GM18867 (cell line): ENCODE measurements at regions not wholly inside any gene's neighbourhood (a gene's known extent, or its start where the extent isn't known, plus 50 kb on each side); places are given as distances from the start of the nearest gene placed in this dataset.

Experiments
- ATAC-seq: cut with Tn5 transposase; IDR thresholded peaks from one replicate; pipeline ENCODE4 v1.9.1; 2021; ENCODE audit warnings: mild to moderate bottlenecking, moderate library complexity; ENCODE audit not compliant: unreplicated experiment

DNA sequence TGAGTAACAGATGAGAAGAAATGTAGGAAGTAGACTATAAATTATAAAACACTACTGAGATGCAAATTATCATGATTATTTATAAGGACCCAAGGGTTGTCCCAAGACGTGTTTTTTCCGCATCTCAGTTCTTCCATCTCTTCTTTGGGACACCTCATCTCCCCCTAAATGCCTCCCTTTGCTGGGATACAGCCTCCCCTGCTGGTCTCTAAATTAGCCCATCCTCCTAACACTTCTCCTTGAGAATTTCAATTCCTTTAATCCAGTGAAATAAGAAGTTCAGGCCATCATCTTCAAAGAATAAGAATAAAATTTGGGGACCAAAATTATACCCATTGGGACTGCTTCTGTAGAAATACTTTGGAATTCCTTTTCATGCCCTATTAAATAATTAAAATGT is 667.0 kb downstream of the BCL11B start:
- no peak for ATAC-seq

DNA sequence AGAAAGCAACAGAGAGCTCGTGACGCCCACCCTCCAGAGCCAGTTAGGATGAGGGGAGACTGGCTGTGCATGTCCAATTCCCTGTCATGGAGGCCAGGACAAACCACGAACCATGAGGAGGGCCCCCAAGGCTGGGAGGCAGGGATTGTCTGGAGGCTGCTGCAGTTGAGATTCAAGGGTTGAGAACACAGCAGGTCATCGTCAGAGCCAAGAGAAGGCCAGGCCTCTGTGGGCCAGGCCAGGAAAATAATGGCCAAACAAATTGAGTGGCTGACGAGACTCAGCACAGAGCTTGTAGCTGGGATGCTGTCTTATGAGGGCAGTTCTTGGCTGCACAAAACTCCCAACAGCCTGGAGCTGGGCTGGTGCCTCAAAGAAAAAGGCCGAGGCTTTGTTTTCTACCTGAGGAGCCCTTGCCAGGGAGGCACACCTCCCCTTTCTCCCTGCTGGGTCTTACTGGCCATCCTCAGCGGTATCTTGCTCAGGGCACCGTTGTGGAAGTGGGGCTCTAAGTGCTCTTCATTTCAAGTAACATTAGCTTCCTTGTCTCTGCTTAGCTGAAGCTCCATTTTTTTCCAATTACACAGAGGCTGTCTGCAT is 665.9 kb downstream of the BCL11B start:
- no peak for ATAC-seq

DNA sequence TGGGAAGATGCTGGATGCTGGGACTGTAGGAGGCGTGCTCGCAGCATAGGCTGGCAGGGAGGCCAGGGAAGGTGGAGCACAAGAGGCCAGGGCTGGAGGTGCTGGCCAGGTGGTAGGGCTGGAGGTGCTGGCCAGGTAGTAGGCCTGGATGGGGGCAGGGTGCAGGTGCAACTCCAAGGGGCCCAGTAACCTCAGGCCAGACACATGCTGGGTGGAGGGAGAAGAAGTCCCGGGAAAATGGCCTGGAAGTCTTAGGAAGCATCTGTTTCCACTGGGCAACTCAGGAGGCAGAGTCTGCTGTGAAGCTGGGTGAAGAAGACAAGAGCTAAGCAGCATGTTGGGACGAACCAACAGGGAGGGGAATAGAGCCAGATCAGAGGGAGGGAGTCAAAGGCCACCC is 665.2 kb downstream of the BCL11B start:
- ATAC-seq: no peak

DNA sequence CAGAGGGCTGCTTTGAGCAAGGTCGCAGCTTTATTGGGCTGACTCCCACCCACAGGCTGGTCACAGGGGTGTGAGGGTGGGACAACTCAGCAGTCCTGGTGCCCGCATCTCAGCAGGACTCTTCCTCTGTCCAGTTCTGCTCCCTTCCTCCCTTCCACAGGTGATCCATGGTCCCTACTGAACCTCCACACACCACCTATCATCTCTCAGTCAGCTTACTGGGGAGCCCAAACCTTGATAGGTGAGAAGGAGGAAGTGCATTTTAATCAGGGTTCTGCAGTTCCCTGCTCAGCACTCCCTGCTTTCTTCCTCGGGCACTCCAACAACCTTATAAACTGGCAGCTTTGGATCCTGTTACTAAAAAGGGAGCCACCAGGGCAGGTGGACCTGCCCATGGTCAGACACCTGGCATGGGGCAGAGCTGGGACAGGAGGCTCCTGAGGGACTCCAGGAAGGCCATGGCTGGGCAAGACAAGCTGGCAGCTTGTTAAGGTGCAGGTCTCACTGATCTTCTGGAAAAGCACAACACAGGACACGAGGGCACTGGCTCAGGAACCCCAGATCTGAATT is 664.6 kb downstream of the BCL11B start:
- no peak for ATAC-seq

DNA sequence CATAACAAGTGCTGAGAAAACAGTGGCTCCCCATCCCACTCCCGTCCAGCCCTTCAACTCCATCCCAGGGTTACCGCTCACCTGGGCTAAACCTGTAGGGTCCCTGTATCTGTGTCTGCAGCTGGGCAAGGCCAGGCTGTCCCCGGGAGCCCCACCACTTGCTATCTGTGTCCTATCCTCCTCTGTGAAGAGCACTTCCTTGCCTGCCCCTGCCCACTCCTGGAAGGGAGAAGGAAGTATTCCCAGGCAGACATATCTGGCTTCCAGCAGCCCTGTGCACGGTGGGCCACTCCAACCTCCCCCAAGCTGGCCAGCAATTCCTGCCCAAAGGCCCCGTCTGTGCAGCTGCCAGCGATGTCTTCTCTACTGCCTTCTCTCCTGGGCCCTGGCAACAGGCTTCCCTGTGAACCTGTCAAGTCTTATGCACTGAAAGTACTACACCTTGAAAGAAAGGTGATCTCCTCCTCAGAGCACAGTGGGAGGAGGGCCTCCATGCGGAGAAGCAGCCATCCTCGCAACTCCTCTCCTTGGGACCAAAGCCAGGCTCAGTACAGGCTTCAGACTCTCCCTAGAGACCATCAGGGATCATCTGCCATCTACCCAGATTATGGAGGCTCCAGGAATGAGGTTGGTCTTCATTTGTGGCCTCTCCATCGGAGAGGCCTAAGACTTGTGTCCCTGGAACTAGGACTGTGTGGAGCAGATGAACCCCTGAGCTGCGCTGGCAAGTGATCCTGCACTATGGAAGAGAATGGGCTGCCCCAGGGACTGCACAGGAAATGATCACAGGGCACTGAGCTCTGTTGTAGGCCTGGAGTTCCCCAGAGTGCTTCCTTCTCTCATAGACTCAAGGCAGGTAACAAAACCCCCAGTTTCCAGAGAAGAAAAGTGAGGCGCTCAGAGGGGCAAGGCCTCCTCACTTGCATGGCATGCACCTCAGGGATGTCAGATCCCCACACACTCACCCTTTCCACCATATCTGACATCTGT is 663.6 kb downstream of the BCL11B start:
- ATAC-seq: no peak

DNA sequence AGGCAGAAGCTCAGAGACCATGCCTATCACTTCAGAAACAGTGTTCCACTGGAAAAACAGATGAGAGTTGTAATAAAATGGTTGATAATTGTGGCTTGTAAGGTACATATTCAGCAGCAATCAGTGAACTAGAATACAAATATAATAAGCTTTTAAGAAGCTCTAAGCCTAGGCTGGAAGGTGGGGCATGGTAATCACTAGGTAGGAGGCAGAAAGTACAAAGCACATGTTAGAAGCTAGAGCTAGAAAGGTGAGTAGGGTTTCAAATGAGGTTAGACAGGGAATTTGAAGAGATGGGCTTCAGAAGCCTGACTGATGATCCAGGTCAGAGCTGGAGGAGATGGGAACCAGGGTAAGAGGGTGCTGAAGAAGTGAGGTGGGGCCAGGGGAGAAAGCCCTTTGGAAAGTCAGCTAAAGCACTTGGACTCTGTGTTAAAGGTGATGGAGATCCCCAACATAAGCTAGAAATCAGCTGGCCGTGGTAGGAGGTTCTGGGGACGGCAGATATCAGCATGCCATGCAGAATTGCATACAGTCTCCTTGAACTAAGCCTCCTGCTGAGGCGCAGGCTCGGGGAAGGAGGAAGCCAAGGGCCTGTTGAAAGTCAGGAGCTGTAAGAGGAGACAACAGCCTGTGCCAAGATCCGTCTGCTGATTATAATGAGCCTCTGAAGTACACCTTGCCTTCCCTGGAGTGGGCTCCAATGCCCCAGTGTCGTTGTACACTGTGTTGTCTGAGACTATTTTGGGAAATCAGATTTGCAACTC is 659.4 kb downstream of the BCL11B start:
- no peak for ATAC-seq

DNA sequence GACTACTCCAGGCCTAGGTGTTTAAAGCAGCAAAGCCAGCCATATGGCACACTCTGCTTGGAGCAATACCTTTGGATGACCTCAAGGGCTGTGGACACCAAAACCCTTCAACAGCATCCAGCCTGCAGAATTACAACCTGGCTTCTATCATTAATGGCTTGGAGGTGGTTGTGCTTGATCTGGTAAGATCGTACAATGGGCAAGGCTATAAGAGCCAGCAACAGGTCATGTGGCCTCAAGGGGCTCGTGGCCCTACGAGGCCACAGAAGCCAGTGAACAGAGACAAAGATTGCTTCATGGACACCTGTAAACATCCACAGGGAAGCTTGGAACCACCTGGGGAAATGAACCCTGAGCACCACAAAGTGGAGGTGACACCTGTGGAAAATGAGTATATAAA is 657.3 kb downstream of the BCL11B start:
- ATAC-seq: no peak

DNA sequence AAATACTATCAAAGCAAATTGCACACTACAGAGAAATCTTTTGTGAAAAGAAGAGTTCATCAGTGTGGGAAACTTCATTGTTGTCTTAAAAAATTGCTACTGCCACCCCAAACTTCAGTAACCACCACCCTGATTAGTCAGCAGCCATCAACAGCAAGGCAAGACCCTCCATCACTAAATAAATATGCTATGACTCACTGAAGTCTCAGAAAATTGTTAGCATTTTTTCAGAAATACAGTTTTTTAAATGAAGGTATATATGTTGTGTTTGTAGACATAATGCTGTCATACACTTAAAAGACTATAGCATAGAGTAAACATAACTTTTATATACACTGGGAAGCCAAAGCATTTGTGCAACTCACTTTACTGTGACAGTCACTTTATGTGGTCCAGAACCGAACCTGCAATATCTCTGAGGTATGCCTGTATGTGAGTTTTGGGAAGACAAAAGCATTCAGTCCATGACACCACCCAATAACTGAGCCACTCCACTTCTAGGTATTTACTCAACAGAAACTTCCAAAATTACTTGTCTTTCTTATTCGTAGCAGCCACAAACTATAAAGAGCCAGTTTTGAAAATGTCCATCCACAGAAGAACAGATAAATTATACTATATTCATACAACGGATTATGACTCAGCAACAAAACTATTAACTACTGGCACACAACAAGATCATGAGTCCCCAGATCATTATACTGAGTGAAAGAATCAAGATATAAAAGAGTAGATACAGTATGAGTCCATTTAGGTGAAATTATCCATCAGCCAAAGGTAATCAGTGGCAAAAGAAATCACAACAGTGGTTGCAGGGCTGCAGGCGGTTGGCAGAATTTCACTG is 649.6 kb downstream of the BCL11B start:
- no peak for ATAC-seq

DNA sequence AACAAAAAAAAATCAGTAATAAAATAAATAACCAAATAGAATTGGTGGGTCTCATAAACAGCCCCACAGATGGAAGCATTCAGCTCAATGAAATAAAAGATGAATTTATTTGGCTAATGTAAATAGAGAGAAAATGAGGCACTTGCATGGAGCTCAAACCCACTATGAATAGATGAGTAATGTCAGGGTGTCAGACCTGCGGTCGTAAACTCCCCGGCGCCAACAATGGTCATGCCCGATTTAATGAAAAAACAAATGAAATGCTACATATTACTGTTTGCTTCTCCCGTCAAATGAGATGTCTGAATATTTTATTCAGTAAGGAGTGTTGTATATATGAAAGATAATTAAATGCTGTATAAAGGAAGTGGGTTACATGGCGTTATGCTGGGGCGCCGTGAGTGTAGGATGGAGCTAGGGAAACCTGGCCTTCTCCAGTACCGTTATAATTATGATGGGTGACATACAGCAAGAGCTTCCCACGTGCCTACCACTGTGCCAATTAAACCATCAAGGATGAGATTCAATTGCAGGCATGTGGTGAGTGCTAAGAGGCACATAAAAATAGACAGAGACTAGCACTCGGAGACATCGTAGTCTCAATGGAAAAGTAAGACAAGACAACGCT is 648.1 kb downstream of the BCL11B start:
- no peak for ATAC-seq

DNA sequence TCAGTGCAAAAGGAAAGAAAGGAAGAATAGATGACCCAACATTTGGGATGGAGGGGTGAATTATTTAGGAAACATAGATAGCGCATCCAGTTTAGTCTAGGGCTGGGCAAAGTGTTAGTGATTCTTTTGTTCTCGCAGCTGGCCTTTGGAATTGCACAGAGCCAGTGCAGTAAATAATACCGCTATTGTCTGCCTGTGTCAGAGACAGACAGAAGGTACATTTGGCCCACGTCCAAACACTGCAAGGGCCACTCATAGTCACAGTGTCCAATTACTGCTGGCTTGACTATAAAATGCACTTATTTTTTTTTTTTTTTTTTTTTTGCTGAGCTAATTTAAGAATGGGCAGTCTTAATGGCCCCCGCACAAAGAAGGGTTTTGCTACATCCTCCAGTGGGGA is 638.6 kb downstream of the BCL11B start:
- no peak for ATAC-seq

DNA sequence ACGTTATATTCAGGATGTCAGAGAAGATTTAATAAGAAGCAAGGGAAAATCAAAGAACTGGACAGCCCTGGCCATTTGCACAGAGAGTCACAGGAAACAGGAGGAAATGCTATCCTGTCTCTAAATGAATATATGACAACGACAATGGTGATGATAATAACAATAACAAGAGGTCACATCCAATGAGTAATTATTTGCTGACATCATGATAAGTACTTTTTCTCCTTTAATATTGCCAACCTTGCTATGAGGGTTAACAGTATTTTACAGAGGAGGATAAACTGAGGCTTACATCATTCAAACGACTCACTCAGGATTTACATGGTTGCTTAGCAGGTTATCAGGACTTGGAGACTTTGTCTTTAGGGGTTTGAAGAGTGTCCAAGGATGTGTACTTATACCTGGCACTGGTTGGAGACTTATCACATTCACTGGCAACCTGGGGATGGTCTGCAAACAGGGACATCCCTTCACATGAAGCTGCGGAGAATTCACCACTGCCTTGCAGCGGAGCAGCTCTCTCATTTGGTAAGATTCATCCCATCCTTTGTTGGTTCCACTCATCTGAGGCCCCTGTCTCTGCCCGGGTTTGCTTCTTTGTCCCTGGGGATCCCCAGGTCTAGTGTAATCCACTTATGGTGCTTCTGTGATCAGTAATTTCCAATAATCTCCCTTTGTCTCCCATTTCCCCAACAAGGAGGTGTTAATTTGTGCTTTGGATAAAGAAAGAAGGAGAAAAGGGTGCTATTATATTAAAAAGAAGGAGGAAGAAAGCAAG is 637.8 kb downstream of the BCL11B start:
- no peak for ATAC-seq

DNA sequence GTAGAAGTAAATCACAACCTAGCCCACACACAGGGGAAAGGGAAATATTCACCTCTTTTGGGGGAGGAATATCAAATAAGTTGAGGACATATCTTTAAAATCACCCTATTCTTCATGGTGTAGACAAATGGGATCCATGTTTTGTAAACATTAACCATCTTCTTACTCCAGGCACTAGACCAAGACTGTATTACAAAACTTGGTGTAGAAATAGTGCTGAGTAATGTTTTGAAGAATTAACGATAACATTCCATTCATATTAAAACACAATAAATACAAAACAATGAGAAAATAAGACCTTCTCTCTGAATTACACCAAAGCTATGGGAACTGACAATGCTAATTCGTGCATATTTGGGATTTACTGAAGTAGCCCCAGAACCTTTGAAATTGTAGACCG is 633.6 kb downstream of the BCL11B start:
- ATAC-seq: no peak

DNA sequence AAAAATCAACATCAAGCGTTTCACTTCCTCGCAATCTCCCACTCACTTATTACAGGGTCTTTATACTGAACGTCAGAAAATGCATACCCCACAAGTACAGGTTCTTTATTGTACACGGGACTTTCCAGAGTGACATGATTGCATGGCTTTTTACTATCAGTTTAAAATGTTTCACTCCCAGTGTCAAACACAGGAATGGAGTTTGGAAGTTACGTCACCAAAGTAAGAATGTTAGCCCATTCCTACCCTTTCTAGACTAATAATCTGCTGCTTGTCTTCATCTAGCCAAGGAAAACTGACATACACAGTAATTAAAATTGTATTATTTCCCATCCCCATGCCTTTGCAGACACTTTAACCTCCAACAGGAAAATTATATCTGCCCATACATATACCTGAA is 624.2 kb downstream of the BCL11B start:
- ATAC-seq: no peak

DNA sequence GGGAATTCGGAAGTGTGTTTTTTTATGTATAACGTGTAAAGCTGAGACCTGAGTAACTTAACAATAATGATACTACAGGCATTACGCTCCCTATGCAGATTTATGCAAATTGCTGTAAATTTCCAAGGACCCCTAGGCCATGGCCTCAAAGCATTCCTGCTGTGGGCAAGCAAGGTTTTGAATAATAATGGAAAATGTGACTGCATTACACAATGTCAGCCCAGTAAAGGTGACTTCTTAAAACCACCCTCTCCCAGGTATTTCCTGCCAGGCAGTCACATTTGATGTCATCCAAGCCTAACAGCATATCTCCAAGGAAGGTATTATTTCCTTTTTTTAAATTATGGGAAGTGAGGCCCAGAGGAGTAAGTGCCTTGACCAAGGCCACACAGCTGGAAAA is 621.0 kb downstream of the BCL11B start:
- ATAC-seq: no peak

DNA sequence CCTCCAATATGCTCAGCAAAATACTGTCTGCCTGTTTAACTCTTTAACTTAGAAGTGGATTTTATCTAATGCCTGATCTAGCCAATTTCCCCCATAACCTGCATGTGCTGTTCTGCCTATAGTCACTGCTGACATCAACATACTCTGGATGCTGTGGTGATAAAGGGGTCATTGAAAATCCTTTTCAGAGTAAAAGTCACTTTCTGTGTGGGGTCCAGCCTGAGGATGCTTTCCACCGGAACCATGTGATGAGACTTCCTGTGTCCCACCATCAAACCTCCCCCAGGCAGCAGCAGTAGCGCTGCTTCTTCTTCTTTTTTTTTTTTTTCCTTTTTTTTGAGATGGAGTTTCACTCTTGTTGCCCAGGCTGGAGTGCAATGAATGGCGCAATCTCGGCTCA is 607.0 kb downstream of the BCL11B start:
- ATAC-seq: no peak

DNA sequence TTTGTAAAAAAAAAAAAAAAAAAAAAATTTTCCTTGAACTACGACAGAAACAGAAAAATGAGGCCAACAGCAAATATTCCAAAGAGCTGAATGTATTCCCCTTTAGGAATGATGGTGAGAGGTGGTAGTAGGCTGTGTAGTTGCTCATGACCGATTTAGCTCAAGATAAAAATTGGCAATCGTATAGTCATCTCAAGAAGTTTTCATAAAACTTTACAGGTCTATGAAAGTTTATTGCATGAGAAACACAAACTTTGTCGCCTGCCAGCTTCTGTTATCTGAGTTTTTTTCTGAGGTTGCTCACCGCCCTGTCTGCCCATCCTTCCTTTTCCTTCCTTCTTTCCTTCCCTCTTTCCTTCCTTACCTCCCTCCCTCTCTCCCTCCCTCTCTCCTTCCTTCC is 605.5 kb downstream of the BCL11B start:
- ATAC-seq: no peak

DNA sequence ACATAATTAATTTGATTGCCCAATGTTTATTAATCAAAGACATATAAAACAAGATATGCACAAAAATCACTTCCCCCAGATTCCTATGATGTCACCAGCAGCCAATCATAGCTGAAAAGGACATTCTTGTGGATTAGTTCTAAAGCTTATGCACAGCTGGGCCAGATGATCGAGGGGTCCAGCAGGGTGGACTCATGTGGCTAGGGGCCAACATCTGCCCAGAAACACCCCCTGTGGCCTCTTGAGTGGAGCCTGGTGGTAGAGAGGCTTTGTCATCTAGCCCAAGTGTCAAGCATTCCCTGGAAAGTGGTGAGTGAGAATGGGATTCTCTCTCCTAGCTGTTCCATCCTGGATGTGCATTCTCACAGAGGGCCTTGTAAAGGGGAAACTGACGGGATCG is 590.0 kb downstream of the BCL11B start:
- no peak for ATAC-seq

DNA sequence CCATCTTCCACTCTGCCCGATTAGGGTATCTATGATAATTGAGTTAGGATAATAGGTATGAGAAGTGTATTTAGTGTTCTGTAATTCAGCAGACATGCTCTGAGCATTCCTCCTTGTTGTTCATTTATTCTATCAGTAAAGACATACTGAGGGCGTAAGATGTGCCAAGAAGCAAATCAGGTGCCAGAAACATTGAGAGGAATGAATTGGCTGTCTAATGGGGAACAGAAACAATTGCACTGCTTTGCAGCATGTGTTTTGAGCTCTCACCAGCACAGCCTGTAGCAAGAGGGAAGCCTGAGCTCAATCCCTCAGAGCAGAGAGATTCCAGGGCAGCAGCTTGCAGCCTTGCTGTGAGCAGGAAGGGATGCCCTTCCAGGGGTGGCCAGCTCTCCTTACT is 589.3 kb downstream of the BCL11B start:
- no peak for ATAC-seq

DNA sequence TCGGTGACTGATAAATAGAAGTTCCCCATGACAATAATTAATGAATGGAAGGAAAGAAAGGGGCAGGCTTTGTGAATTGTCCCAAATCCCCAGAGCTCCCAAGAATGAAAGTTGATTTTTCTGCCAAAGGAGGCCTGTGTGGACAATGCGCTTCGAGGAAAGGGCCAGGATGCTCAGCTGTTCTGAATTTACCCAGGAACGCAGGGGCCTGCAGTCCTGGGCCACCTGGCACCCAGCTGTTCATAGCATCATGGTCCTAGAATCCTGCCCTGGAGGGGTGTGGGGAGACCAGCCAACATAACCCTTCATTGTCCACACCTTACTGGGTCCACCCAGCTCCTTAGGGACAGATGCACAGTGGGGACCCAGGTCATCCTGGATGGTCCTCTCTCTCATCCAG is 587.5 kb downstream of the BCL11B start:
- no peak for ATAC-seq
